ENCODE measurements at regions not wholly inside any gene's neighbourhood (a gene's known extent, or its start where the extent isn't known, plus 50 kb on each side); places are given as distances from the start of the nearest gene placed in this dataset.

- no peaks in the 10 kb centered on the region for H3K4me1 ChIP-seq (ENCODE audit: control insufficient read depth, insufficient read depth, low read length)
- no peaks in the 10 kb centered on the region for H3K36me3 ChIP-seq (ENCODE audit: control insufficient read depth, insufficient read depth, low read length)
- H3K4me3 ChIP-seq (ENCODE audit: insufficient read depth, low read depth, low read length), result no peak overlapping the region
- no peaks in the 10 kb centered on the region for H3K27me3 ChIP-seq (ENCODE audit: control insufficient read depth, insufficient read depth, low read length, poor library complexity, severe bottlenecking)
- no peaks in the 10 kb centered on the region for H3K9me3 ChIP-seq (ENCODE audit: control insufficient read depth, low read length)
- WGBS, 2 experiments, result 60 to 100% methylated on average over 1 to 3 of the region's 4 CpGs
- H3K27ac ChIP-seq (ENCODE audit: insufficient read depth, low read depth, low read length, poor library complexity, severe bottlenecking), result no peak overlapping the region
Measured at GRCh38 chr13:69459346-69459745, 648.3 kb upstream of the ATXN8OS start.

DNA sequence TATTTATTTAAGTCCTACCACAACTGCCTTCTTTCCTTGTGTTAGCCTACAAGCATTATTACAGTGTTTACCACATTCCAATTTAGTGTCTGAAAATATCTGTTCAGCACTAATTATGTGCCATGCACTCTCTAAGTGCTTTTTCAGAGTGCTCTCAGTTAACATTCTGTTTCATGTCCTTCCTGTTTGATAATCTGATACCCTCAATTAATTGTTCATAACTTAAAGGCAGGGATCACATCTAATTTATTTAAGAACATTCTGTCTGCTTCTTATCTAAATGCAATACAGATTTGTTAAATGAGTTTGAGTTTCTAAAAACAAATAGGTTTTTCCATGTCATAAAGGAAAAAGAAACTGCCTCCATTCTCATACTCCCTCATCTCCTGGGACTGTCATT is 649.6 kb upstream of the ATXN8OS start:
- no peak overlapping the region for H3K27ac ChIP-seq (ENCODE audit: insufficient read depth, low read depth, low read length, poor library complexity, severe bottlenecking)
- no peaks in the 10 kb centered on the region for H3K4me1 ChIP-seq (ENCODE audit: control insufficient read depth, insufficient read depth, low read length)
- no peak overlapping the region for H3K4me3 ChIP-seq (ENCODE audit: insufficient read depth, low read depth, low read length)
- H3K9me3 ChIP-seq (ENCODE audit: control insufficient read depth, low read length), result no peaks in the 10 kb centered on the region
- no peaks in the 10 kb centered on the region for H3K36me3 ChIP-seq (ENCODE audit: control insufficient read depth, insufficient read depth, low read length)
- no peaks in the 10 kb centered on the region for H3K27me3 ChIP-seq (ENCODE audit: control insufficient read depth, insufficient read depth, low read length, poor library complexity, severe bottlenecking)

DNA sequence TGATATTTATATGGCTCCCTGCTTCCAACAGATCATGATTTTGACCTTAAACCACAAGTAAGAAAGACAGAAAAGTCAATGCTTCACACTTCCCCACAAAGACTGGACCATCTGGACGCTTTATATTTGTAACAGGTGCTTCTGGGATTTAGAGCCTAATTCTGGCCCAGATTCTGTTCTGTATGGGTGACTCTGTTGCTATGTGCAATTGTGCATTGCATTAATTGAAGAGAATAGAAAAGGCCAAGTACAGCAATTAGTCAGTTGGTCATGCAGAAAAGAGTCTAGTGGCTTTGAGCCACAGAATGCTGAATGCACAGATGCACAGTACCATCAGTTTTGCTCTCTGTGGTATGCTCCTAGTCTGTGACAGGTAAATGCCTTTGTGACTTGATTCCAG is 657.4 kb upstream of the ATXN8OS start:
- H3K27ac ChIP-seq (ENCODE audit: insufficient read depth, low read depth, low read length, poor library complexity, severe bottlenecking), result no peak overlapping the region
- no peaks in the 10 kb centered on the region for H3K27me3 ChIP-seq (ENCODE audit: control insufficient read depth, insufficient read depth, low read length, poor library complexity, severe bottlenecking)
- no peak overlapping the region for H3K4me3 ChIP-seq (ENCODE audit: insufficient read depth, low read depth, low read length)
- no peaks in the 10 kb centered on the region for H3K4me1 ChIP-seq (ENCODE audit: control insufficient read depth, insufficient read depth, low read length)
- H3K36me3 ChIP-seq (ENCODE audit: control insufficient read depth, insufficient read depth, low read length), result no peaks in the 10 kb centered on the region
- WGBS, 2 experiments, result 81 to 85% methylated on average over 1 of the region's 1 CpG
- H3K9me3 ChIP-seq (ENCODE audit: control insufficient read depth, low read length), result no peaks in the 10 kb centered on the region

DNA sequence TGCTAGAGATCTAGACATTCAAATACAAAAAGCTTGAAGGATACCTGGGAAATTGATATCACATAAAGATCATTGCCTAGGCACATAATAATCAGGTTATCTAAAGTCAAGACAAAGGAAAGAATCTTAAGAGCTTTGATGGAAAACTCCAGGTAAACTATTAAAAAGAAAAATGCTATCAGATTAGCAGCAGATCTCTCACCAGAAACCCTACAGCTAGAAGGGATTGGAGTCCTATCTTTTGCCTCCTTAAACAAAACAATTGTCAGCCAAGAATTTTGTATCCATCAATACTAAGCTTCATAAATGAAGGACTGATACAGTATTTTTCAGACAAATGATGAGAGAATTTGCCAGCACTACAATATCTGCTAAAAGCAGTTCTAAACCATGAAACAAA is 682.4 kb upstream of the ATXN8OS start:
- H3K27me3 ChIP-seq (ENCODE audit: control insufficient read depth, insufficient read depth, low read length, poor library complexity, severe bottlenecking), result no peaks in the 10 kb centered on the region
- no peaks in the 10 kb centered on the region for H3K36me3 ChIP-seq (ENCODE audit: control insufficient read depth, insufficient read depth, low read length)
- no peak overlapping the region for H3K27ac ChIP-seq (ENCODE audit: insufficient read depth, low read depth, low read length, poor library complexity, severe bottlenecking)
- no peak overlapping the region for H3K4me3 ChIP-seq (ENCODE audit: insufficient read depth, low read depth, low read length)
- H3K4me1 ChIP-seq (ENCODE audit: control insufficient read depth, insufficient read depth, low read length), result no peaks in the 10 kb centered on the region
- no peaks in the 10 kb centered on the region for H3K9me3 ChIP-seq (ENCODE audit: control insufficient read depth, low read length)

DNA sequence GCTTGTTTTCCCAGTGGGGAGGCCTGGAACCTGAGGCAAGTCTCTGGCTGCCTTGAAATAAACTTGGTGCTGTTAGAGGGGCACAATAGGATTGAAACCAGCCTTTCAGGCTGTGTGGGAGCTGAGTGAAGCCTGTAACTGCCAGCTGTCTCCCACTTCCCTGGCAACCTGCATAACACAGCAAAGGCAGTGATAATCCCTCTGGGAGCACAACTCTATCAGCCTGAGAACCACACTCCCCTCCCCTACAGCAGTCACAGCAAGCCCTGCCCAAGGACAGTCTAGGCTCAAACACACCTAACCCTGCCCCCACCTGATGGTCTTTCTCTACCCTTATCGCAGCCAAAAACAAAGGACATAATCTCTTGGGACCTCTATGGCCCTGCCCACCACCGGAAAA is 683.8 kb upstream of the ATXN8OS start:
- Histone ChIP-seq H3K36me3 (ENCODE audit: control insufficient read depth, insufficient read depth, low read length) (no peaks in the 10 kb centered on the region), H3K9me3 (ENCODE audit: control insufficient read depth, low read length) (no peaks in the 10 kb centered on the region), H3K4me1 (ENCODE audit: control insufficient read depth, insufficient read depth, low read length) (no peaks in the 10 kb centered on the region), H3K4me3 (ENCODE audit: insufficient read depth, low read depth, low read length) (no peak overlapping the region), H3K27me3 (ENCODE audit: control insufficient read depth, insufficient read depth, low read length, poor library complexity, severe bottlenecking) (no peaks in the 10 kb centered on the region), H3K27ac (ENCODE audit: insufficient read depth, low read depth, low read length, poor library complexity, severe bottlenecking) (no peak overlapping the region)
- WGBS, 2 experiments, result 92 to 94% methylated on average over 2 of the region's 2 CpGs

DNA sequence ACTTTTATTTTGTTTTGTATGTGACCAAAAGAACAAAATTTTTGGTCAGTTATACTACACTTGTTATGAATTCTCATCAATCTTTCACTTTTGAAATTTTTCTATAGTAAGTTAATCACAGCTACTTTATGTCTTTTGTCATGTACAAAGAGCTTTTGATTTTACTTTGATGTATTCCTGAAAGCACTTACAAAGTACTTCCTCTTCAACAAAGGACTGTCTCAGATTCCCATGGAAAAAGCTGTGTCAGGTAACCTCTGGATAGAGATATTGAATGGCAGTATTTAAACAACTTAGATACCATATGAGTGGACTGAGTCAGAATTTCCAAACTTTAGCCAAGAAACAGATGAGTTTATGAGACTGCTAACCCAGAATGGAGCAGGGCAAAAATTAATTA is 689.3 kb upstream of the ATXN8OS start:
- Histone ChIP-seq H3K4me1 (ENCODE audit: control insufficient read depth, insufficient read depth, low read length) (no peaks in the 10 kb centered on the region), H3K4me3 (ENCODE audit: insufficient read depth, low read depth, low read length) (no peak overlapping the region), H3K36me3 (ENCODE audit: control insufficient read depth, insufficient read depth, low read length) (no peaks in the 10 kb centered on the region), H3K27me3 (ENCODE audit: control insufficient read depth, insufficient read depth, low read length, poor library complexity, severe bottlenecking) (no peaks in the 10 kb centered on the region), H3K9me3 (ENCODE audit: control insufficient read depth, low read length) (no peaks in the 10 kb centered on the region), H3K27ac (ENCODE audit: insufficient read depth, low read depth, low read length, poor library complexity, severe bottlenecking) (no peak overlapping the region)

DNA sequence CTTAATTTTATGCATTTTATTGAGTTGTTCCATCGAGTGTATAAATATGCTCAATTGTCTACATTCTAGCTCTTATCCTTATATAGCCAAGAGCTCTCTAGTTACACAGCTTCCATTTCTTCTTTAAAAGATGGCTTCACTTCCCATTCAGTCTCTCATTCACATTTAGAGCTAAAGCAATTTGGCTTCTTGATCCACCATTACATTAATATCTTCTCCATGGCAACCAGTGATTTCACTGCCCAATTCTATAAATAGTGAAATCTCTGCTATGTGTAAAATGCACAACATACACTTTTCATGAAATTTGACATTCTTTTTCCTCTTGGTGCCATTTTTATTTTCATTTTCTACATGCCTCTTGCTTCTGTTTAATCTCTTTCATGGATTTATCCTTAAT is 696.9 kb upstream of the ATXN8OS start:
- no peaks in the 10 kb centered on the region for H3K9me3 ChIP-seq (ENCODE audit: control insufficient read depth, low read length)
- WGBS, 2 experiments, result 94 to 100% methylated on average over 1 of the region's 1 CpG
- no peak overlapping the region for H3K4me3 ChIP-seq (ENCODE audit: insufficient read depth, low read depth, low read length)
- no peak overlapping the region for H3K27ac ChIP-seq (ENCODE audit: insufficient read depth, low read depth, low read length, poor library complexity, severe bottlenecking)
- H3K36me3 ChIP-seq (ENCODE audit: control insufficient read depth, insufficient read depth, low read length), result no peaks in the 10 kb centered on the region
- no peaks in the 10 kb centered on the region for H3K27me3 ChIP-seq (ENCODE audit: control insufficient read depth, insufficient read depth, low read length, poor library complexity, severe bottlenecking)
- H3K4me1 ChIP-seq (ENCODE audit: control insufficient read depth, insufficient read depth, low read length), result no peaks in the 10 kb centered on the region

DNA sequence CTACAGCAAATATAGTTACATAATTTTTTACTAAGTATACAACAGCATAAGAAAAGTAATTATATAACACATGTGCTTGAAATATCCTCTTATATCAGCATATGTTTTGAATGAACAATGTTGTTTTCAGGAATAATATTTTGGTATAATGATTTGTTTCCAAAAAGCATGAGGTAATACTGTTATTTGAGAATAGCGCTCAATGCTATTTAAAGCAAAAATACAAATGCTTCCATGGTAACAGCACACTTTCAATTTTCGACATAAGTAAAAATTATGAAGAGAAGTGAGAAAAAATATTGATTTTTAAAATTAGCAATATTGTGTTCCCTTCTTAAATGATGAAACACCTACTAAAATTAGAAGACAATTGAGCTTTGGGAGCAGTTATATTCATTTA is 715.9 kb upstream of the ATXN8OS start:
- Histone ChIP-seq H3K27me3 (ENCODE audit: control insufficient read depth, insufficient read depth, low read length, poor library complexity, severe bottlenecking) (no peaks in the 10 kb centered on the region), H3K36me3 (ENCODE audit: control insufficient read depth, insufficient read depth, low read length) (no peaks in the 10 kb centered on the region), H3K27ac (ENCODE audit: insufficient read depth, low read depth, low read length, poor library complexity, severe bottlenecking) (no peak overlapping the region), H3K4me3 (ENCODE audit: insufficient read depth, low read depth, low read length) (no peak overlapping the region), H3K9me3 (ENCODE audit: control insufficient read depth, low read length) (no peaks in the 10 kb centered on the region), H3K4me1 (ENCODE audit: control insufficient read depth, insufficient read depth, low read length) (no peaks in the 10 kb centered on the region)
- WGBS, 2 experiments, result 90 to 100% methylated on average over 1 to 2 of the region's 2 CpGs

- Histone ChIP-seq H3K4me3 (ENCODE audit: insufficient read depth, low read depth, low read length) (no peak overlapping the region), H3K4me1 (ENCODE audit: control insufficient read depth, insufficient read depth, low read length) (no peaks in the 10 kb centered on the region), H3K27me3 (ENCODE audit: control insufficient read depth, insufficient read depth, low read length, poor library complexity, severe bottlenecking) (no peaks in the 10 kb centered on the region), H3K36me3 (ENCODE audit: control insufficient read depth, insufficient read depth, low read length) (no peaks in the 10 kb centered on the region), H3K9me3 (ENCODE audit: control insufficient read depth, low read length) (no peaks in the 10 kb centered on the region), H3K27ac (ENCODE audit: insufficient read depth, low read depth, low read length, poor library complexity, severe bottlenecking) (no peak overlapping the region)
- 71 to 98% methylated on average over 3 to 4 of the region's 4 CpGs for WGBS, 2 experiments
Measured at GRCh38 chr13:69389899-69390298, 717.7 kb upstream of the ATXN8OS start.

DNA sequence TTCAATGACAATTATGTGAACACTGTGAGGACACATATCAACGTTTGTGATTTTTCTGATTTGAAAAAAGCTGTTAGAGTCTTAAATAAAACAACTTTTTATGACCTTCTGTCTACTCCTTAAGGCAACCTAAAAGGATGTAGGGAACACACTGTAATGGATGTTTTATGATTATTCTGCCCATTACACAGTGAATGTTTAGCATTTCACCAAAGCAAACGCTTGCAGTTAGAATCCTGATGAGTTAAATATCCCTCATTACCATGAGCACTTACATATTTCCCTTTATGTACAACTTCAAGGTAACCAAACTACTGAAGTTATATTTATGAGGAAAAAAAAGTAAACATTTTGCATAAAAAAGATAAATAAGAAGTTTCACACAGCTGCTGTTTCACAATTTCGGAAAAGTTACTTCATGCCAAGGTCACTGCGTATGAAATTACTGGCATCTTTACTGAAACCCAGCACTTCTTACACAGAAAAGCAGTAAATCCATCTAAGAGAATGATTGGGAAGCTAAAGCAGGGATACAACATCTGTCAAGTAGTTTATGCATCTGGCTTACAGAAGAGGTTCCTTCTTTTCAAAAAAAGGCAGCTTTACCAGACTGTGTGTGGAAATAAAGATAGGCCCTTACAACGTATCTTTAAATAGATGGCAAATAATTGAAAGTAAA is 733.7 kb upstream of the ATXN8OS start:
- Histone ChIP-seq H3K4me3 (ENCODE audit: insufficient read depth, low read depth, low read length) (no peak overlapping the region), H3K36me3 (ENCODE audit: control insufficient read depth, insufficient read depth, low read length) (no peaks in the 10 kb centered on the region), H3K27ac (ENCODE audit: insufficient read depth, low read depth, low read length, poor library complexity, severe bottlenecking) (no peak overlapping the region), H3K27me3 (ENCODE audit: control insufficient read depth, insufficient read depth, low read length, poor library complexity, severe bottlenecking) (no peaks in the 10 kb centered on the region), H3K4me1 (ENCODE audit: control insufficient read depth, insufficient read depth, low read length) (no peaks in the 10 kb centered on the region), H3K9me3 (ENCODE audit: control insufficient read depth, low read length) (no peaks in the 10 kb centered on the region)
- 89 to 94% methylated on average over 3 to 4 of the region's 5 CpGs for WGBS, 2 experiments

GRCh38 chr13:69363360-69363759 is 744.3 kb upstream of the ATXN8OS start:
- Histone ChIP-seq H3K36me3 (ENCODE audit: control insufficient read depth, insufficient read depth, low read length) (no peaks in the 10 kb centered on the region), H3K4me1 (ENCODE audit: control insufficient read depth, insufficient read depth, low read length) (no peaks in the 10 kb centered on the region), H3K27ac (ENCODE audit: insufficient read depth, low read depth, low read length, poor library complexity, severe bottlenecking) (no peak overlapping the region), H3K9me3 (ENCODE audit: control insufficient read depth, low read length) (no peaks in the 10 kb centered on the region), H3K4me3 (ENCODE audit: insufficient read depth, low read depth, low read length) (no peak overlapping the region), H3K27me3 (ENCODE audit: control insufficient read depth, insufficient read depth, low read length, poor library complexity, severe bottlenecking) (no peaks in the 10 kb centered on the region)
- WGBS, 2 experiments, result 100% methylated on average over 1 to 3 of the region's 3 CpGs
